ENCODE measurements at regions not wholly inside any gene's neighbourhood (a gene's known extent, or its start where the extent isn't known, plus 50 kb on each side); places are given as distances from the start of the nearest gene placed in this dataset.

DNA sequence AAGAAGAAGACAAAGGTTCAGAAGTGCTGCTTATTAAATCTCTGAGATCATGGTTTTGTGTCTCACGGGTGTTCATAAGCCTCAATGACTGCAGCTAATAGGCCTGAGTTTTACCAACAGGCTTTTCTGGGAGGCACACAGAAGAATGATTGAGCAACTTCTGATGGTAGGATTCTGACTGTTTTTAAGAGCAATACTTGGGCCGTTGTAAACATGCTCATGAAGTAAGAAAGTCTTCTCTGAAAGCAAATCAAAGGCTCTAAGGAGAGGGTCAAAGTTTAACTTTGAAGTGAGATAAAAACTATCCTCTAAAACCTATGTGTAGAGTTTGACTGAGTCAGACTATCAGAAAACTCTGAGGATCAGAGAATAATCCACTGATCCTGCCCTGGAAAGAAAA is 390.9 kb upstream of the DAB2 start:
- ATAC-seq (no peak), FAIRE-seq (no peak)
- POLR2A ChIA-PET, result no interaction called here

DNA sequence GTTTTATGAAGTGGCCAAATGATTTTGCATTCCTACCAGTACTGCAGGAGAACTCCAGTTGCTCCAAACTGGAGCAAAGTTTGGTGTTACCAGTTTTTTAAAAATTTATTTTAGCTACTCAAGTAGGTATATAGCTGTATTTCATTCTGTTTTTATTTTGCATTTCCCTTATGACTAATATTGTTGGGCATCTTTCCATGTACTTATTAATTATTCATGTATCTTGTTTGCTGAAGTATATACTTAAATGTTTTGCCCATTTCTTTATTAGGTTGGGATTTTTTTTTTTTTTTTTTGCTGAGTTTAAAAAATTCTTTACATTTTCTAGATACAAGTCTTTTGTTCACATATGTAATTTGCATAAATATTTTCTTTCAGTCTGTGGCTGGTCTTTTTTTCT is 386.6 kb upstream of the DAB2 start:
- ChIA-PET POLR2A (no interaction called here), CTCF (no interaction called here)
- Histone ChIP-seq H3K4me2 (no peak overlapping the region), H3K9me3 (no peaks in the 10 kb centered on the region), H3K4me3 (no peak overlapping the region), H3K4me1 (no peaks in the 10 kb centered on the region), H3K27ac (no peak overlapping the region)
- ATAC-seq, result no peak
- FAIRE-seq, result no peak
- no peak for DNase-seq (ENCODE audit: low read depth in 1 of 2, low spot score in 1 of 2)
- no peak for TF ChIP-seq CHD2 (IDR thresholded peaks at IDR 0.05; ENCODE audit: low read length, partially characterized antibody)
- TF ChIP-seq HOXB5 (CRISPR knock-in tag; IDR thresholded peaks at IDR 0.05), result no peak
- no peak for TF ChIP-seq RFX5 (IDR thresholded peaks at IDR 0.05)
- no peak for TF ChIP-seq ESRRA (IDR thresholded peaks at IDR 0.05; ENCODE audit: borderline replicate concordance, low read length)
- no peak for TF ChIP-seq CEBPB (IDR thresholded peaks at IDR 0.05)
- no peak for TF ChIP-seq NR3C1 (IDR thresholded peaks at IDR 0.05)
- TF ChIP-seq TFCP2L1 (CRISPR knock-in tag; IDR thresholded peaks at IDR 0.05), result no peak
- no peak for TF ChIP-seq GATA3 (IDR thresholded peaks at IDR 0.05; ENCODE audit: borderline replicate concordance)
- TF ChIP-seq BHLHE40 (IDR thresholded peaks at IDR 0.05; ENCODE audit: low read depth, low read length), result no peak
- no peak for TF ChIP-seq FOSB (CRISPR knock-in tag; IDR thresholded peaks at IDR 0.05)
- TF ChIP-seq FOSL2 (IDR thresholded peaks at IDR 0.05), result no peak
- no peak for TF ChIP-seq FOSL2 (CRISPR knock-in tag; IDR thresholded peaks at IDR 0.05)
- no peak for TF ChIP-seq EHMT2 (IDR thresholded peaks at IDR 0.05; ENCODE audit: low read depth)
- TF ChIP-seq, protein P1, sequence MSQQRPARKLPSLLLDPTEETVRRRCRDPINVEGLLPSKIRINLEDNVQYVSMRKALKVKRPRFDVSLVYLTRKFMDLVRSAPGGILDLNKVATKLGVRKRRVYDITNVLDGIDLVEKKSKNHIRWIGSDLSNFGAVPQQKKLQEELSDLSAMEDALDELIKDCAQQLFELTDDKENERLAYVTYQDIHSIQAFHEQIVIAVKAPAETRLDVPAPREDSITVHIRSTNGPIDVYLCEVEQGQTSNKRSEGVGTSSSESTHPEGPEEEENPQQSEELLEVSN (IDR thresholded peaks at IDR 0.05; ENCODE audit: borderline replicate concordance, low read depth), result no peak
- no peak for TF ChIP-seq FOXS1 (CRISPR knock-in tag; IDR thresholded peaks at IDR 0.05)
- TF ChIP-seq RCOR1 (IDR thresholded peaks at IDR 0.05; ENCODE audit: low read depth, low read length), result no peak
- TF ChIP-seq, protein P2, sequence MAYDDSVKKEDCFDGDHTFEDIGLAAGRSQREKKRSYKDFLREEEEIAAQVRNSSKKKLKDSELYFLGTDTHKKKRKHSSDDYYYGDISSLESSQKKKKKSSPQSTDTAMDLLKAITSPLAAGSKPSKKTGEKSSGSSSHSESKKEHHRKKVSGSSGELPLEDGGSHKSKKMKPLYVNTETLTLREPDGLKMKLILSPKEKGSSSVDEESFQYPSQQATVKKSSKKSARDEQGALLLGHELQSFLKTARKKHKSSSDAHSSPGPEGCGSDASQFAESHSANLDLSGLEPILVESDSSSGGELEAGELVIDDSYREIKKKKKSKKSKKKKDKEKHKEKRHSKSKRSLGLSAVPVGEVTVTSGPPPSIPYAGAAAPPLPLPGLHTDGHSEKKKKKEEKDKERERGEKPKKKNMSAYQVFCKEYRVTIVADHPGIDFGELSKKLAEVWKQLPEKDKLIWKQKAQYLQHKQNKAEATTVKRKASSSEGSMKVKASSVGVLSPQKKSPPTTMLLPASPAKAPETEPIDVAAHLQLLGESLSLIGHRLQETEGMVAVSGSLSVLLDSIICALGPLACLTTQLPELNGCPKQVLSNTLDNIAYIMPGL (CRISPR knock-in tag; IDR thresholded peaks at IDR 0.05; ENCODE audit: borderline replicate concordance), result no peak

More for the DNA sequence above, 390.9 kb upstream of the DAB2 start:
- no peaks in the 10 kb centered on the region for H3K9me3 ChIP-seq
- CTCF ChIA-PET, result interaction anchor here (0.5 kb wide), 1 partner anchor 207 kb away, joined by 3 read pairs; no protein-coding TSS in a partner anchor
- no peak overlapping the region for H3K4me2 ChIP-seq
- H3K4me3 ChIP-seq, result no peak overlapping the region
- TF ChIP-seq MAFK (IDR thresholded peaks at IDR 0.05; ENCODE audit: partially characterized antibody) (no peak), EHF (CRISPR knock-in tag; IDR thresholded peaks at IDR 0.05) (no peak), TFCP2L1 (CRISPR knock-in tag; IDR thresholded peaks at IDR 0.05) (no peak), POLR2AphosphoS2 (conservative IDR thresholded peaks at IDR 0.05; ENCODE audit: low read length) (no peak), FOSL2 (IDR thresholded peaks at IDR 0.05) (no peak), FOSL2 (CRISPR knock-in tag; IDR thresholded peaks at IDR 0.05) (no peak), HDAC2 (IDR thresholded peaks at IDR 0.05) (no peak), KDM1A (IDR thresholded peaks at IDR 0.05; ENCODE audit: low read depth) (no peak), PHF8 (IDR thresholded peaks at IDR 0.05; ENCODE audit: borderline replicate concordance, low read depth) (no peak), CEBPB (IDR thresholded peaks at IDR 0.05) (no peak), RARB (CRISPR knock-in tag; IDR thresholded peaks at IDR 0.05) (no peak), EHMT2 (IDR thresholded peaks at IDR 0.05; ENCODE audit: low read depth) (no peak), MYC (IDR thresholded peaks at IDR 0.05; ENCODE audit: borderline replicate concordance, low read length) (no peak)
- TF ChIP-seq, protein P3, sequence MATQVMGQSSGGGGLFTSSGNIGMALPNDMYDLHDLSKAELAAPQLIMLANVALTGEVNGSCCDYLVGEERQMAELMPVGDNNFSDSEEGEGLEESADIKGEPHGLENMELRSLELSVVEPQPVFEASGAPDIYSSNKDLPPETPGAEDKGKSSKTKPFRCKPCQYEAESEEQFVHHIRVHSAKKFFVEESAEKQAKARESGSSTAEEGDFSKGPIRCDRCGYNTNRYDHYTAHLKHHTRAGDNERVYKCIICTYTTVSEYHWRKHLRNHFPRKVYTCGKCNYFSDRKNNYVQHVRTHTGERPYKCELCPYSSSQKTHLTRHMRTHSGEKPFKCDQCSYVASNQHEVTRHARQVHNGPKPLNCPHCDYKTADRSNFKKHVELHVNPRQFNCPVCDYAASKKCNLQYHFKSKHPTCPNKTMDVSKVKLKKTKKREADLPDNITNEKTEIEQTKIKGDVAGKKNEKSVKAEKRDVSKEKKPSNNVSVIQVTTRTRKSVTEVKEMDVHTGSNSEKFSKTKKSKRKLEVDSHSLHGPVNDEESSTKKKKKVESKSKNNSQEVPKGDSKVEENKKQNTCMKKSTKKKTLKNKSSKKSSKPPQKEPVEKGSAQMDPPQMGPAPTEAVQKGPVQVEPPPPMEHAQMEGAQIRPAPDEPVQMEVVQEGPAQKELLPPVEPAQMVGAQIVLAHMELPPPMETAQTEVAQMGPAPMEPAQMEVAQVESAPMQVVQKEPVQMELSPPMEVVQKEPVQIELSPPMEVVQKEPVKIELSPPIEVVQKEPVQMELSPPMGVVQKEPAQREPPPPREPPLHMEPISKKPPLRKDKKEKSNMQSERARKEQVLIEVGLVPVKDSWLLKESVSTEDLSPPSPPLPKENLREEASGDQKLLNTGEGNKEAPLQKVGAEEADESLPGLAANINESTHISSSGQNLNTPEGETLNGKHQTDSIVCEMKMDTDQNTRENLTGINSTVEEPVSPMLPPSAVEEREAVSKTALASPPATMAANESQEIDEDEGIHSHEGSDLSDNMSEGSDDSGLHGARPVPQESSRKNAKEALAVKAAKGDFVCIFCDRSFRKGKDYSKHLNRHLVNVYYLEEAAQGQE (IDR thresholded peaks at IDR 0.05), result no peak
- TF ChIP-seq, protein P1 (IDR thresholded peaks at IDR 0.05; ENCODE audit: borderline replicate concordance, low read depth), result no peak
- TF ChIP-seq, protein P2 (CRISPR knock-in tag; IDR thresholded peaks at IDR 0.05; ENCODE audit: borderline replicate concordance), result no peak
- WGBS (ENCODE audit: missing lambda C conversion rate), result 35% methylated on average over 2 of the region's 2 CpGs
- no peak for DNase-seq (ENCODE audit: low read depth in 1 of 2, low spot score in 1 of 2)
- H3K27ac ChIP-seq, result no peak overlapping the region
- H3K4me1 ChIP-seq, result no peaks in the 10 kb centered on the region
